HuH-7 (cell line): ENCODE measurements at regions not wholly inside any gene's neighbourhood (a gene's known extent, or its start where the extent isn't known, plus 50 kb on each side); places are given as distances from the start of the nearest gene placed in this dataset.
"Not testable (repeated sequence)": the region's sequence is repeated elsewhere in the genome, so short reads cannot be mapped to it uniquely, and the experiment has no call there.

Experiments used
- DNase-seq: peaks from one replicate; pipeline ENCODE4 v3.0.0; 2011; ENCODE audit warnings: low spot score

DNA sequence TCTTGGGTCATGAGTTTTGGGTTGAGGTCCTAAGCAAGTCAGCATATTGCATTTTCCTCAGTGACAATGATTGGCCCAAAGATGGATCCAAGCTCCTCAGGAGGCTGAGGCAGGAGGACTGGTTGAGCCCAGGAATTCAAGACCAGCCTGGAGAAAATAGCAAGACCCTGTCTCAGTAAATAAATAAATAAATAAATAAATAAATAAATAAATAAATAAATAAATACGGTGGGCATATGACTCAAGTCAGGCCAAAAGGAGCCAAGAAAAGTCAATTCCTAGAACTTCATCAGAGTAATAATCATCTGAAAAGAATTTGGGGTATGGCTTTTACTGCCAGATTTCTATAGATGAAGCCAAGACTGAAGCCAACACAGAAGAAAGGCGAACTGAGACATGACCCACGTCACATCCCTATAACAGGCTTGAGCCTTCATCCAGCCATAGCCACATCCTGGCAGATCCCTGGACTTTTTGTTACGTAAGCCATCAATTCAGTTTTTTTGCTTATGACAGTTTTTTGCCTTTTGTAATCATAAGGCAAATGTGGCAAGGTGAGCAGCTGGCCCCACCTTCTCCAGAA lies 88.5 kb upstream of the NFASC start:
- DNase-seq, result no peak

DNA sequence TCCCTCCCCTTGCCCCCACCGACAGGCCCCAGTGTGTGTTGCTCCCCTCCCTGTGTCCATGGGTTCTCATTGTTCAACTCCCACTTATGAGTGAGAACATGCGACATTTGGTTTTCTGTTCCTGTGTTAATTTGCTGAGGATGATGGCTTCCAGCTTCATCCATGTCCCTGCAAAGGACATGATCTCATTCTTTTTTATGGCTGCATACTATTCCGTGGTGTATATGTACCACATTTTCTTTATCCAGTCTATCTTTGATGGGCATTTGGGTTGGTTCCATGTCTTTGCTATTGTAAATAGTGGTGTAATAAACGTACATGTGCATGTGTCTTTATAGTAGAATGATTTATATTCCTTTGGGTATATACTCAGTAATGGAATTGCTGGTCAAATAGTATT lies 85.6 kb upstream of the NFASC start:
- not testable (repeated sequence) for DNase-seq

DNA sequence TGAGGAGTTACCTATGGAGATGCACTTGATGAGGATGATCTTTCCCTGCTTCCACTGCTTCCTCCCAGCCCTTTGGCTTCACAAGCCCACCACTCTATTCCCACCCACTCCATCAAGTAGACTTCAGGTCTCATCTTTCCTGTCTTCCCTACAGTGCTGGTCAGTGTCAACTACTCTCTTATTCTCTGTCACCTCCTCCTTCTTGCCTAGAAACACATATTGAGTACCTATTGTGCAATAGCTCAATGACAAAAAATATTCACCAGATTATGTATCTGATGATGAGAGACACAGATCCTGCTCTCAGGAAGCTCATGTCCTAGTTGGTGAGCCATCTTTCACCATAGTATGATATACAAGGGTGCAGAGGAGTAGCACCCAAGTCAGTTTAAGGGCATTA lies 82.2 kb upstream of the NFASC start:
- no peak for DNase-seq

DNA sequence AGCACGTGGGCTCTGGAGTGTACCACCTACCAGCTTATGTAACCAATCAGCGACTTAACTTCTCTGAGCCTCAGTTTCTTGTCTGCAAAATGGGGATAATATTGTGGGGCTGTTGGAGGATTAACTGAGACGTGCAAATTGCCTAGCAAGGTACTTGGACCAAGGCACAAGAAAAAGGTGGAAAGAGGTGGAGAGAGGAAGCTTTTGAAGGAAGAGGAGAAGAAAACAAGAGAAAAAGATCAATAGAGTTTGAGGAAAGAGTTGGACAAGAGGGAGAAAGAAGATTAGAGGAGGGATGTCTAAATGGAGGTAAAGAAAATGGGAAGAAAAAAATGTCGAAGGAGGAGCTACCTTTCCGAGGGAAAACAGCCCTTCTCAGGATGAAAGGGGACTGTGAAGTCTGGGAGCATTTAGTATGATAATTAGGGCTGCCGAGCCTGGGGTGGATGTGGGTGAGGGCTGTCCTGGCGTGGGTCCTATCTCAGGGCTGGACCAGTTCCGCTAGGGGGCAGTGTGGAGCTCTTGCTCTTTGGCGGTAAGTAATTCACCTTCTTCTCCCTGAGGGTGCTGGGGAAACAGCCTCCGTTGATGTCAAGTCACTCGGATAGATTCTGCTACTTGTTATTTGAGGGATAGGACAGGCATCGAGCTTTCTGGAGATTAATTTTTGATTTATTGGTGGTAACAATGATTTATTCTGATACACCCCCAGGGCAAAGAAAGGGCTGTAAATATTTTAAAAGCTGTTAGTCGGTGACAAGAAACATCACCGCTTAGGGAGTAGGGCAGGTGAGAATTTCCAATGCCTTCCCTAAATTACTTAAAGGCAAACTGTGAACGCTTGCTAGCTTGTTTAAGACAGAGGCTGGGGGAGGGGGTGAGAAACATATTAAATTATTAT lies 79.0 kb upstream of the NFASC start:
- peak; percentile 70 for DNase-seq

DNA sequence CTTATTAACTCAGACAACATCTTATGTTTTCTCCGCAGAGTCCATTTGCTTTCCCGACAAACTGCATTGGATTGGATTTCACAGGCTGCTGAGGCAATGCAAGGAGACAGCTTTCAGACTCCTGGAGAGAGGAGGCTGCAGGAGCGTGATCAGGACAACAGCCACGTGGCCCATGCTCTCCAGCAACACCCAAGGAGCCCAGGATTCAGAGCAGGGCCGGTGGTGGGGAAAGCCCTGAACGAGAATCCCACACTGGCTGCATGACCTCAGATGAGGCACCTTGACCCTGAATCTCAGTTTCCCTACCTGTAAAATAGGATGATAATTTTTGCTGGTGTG lies 78.3 kb upstream of the NFASC start:
- DNase-seq, result no peak

DNA sequence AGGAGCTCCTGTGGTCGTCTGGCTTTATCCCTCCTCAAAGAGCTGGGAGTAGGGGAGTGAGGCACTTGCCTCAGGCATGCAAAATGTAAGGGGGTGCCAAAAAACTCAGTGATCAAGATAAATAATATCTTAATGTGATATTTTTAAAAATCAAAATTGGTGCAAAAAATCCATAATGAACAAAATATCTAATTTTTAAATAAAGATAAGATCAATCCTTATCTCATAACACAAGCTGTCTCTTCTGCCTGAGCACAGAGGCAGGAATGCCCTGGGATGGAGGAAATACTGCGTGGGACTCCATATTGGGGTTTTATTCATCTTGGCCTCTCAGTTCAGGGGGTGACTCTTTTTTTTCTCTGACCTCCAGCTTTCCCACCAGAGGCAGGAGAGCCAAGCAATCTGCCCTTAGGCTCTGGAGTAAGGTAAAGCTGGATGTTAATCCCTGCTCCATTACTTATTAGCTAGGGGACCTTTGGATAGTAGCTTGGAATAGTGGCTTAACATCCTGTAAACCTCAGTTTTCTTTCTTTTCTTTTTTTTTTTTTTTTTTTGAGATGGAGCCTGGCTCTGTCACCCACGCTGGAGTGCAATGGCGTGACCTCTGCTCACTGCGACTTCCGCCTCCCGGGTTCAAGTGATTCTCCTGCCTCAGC lies 77.3 kb upstream of the NFASC start:
- no peak for DNase-seq

DNA sequence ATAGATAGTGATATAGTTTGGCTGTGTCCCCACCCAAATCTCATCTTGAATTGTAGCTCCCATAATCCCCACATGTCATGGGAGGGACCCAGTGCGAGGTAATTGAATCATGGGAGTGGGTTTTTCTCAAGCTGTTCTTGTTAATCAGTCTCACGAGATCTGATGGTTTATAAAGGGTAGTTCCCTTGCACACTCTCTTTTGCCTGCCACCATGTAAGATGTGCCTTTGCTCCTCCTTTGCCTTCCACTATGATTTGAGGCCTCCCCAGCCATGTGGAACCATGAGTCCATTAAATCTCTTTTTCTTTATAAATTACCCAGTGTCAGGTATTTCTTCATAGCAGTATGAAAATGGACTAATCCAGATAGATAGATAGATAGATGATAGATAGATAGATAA lies 73.8 kb upstream of the NFASC start:
- not testable (repeated sequence) for DNase-seq

DNA sequence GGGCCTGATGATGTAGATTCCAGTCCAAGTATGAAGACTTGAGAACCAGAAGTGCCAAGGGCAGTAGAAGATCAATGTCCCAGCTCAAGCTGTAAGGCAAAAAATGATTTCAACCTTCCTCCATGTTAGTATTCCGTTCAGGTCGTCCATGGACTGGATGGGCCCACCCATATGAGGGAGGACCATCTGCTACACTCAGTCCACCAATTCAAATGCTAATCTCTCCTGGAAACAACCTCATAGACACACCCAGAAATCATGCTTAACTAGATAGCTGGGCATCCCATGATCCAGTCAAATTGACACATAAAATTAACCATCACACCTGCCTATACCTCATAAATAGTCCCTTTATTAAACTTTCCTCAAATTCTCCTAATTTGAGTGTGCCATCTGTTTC lies 73.3 kb upstream of the NFASC start:
- DNase-seq, result no peak

DNA sequence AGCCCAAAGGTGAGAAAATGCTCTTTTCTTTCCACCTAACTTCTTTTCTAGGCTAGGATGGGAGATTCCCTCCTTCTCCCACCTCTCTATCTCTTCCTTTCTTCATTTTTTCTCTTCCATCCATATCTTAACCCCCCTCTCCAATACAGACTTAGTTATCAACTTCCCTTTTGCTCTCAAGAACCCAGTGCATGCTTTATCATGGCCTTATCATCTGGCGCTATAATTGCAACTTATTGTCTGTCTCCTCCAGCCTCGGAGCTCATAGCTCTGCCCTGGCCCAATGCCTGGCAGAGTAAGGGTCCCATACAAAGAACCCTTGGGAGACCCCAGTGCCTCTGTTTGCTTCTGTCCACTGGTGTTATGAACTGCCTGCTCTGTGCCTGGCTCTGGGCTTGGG lies 71.0 kb upstream of the NFASC start:
- no peak for DNase-seq

DNA sequence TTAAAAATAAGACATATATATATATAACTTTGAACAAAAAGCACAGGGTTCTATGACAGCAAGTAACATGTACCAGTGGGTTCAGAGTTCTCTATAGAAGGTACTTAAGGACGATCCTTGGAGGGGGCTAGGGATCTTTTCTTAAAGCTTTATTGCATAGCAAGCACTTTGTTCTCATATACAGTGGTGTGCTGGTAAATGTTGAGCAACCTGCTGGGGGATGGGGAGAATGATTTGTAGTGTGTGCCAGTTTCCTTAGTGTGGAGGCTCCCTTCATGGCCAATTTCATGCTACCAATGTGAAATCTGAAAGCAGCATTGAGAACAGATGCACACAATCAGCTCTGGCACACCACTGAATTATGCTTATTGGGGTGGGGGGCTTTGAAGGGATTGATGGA lies 69.5 kb upstream of the NFASC start:
- DNase-seq, result no peak

DNA sequence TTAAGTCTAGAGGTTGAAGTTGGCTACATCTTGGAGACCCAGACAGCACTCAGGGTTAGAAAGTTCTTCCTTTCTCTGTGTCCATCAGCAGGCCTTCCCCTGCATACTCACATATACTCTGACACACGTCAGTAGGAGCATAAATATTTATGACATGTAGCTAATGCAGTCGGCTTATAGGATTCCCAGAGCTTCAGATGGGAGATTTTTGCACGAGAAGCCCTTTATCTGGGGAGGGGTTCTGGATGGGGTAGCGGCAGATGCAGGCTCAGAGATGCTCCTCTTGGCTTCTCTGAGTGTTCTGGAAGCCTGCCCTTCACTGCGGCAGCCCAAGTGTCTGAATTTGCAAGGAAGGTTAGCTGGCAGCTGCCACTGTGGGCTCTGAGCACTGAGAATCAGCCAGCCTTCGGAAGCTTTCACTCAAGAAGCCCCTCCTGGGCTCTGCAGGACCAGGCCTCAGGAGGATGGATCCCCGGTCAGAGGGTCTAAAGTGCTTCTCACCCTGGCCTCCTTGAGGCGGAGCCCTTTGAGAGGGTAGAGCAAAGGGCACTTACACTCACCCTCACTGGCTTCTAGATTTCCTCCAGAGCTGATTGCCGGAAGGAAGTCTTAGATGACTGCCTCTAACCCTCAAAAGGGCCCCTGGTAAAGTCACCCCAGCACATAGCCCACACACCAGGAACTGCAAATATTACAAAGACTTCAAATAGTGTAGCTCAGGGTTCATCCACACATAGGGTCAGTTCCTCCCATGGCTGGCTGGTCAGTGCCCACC lies 68.1 kb upstream of the NFASC start:
- DNase-seq, result no peak

DNA sequence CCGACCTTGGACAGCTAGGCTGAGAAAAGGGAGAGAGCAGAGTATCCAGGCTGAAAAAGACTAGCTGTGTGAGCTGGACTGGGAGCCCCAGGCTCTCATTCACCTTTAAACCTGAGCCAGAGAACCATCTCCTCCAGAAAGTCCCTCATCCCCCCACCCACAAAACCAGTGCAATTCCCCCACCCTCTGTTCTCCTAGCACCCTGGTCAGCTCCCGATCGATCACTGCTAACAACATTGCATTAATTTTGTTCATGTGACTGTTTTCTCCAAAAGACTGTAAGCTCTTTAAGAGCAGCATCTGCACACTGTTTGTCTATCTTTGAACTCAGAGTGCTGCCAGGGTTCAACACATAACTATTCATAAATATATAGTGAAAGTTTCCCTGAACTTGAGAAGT lies 67.1 kb upstream of the NFASC start:
- no peak for DNase-seq

DNA sequence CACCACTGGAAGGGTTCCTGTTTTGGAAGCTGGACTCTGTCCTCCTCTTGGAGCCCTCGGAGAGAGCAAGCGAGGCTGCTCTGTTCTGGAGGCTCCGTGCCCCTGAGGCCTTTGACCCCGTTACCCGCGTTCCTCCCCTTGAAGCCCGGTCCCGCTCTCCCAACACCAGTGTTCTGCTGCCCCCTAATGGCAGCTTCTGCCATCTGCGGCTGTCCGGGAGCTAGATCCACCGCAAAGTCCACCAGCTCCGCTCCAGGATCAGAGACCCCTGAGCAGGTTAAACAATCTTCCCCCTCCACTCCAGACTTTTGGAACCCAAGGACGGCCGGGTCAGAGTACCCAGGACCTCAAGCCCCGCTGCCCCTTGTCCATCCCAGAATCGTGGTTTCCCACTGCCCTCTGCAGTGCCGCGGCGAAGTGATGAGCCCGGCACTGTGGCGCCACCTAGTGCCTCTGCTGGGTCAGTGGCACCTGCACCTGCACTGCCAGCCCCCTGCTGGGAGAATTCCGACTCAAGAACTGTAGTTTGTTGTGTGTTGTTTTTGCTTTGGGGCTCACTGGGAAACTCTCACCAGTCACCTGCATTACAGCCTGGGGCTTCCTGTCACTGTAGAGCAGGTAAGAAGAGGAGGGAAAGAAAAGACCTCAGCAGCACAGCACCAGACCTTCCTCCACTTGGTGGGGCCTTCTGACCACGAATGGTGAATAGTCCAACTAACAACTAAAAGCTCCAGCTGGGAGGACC lies 63.5 kb upstream of the NFASC start:
- peak; percentile 86 for DNase-seq

DNA sequence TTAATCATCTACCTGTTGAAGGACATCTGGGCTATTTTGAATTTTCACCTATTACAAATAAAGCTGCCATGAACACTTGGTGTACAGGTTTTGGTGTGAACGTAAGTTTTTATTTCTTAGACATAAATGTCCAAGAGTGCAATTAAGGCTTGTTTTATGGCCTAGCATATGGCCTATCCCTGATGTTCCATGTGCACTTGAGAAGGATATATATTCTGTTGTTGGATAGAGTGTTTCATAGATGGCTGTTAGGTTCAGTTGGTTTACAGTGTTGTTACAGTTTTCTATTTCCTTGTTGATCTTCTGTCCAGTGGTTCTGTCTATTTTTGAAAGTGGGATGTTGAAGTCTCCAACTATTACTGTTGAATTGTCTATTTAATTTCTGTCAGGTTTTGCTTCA lies 61.2 kb upstream of the NFASC start:
- no peak for DNase-seq

DNA sequence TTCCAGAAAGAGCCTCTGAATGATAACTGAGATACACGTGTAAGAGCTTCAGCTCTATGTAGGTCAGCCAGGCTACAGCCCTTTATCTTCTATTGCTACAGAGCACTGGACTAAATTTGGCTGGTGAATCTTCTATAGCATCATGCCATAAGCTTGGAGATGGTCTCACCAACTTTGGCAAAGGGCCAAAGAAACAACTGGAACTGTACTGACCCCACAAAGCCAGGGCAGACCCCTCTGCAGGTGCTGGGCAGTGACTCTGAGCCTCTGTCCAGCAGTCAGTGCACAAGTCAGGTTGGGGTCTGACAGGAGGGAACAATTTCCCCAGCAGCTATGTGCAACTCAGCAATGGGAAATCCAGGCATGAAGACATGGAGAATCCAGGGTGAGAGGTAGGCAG lies 57.8 kb upstream of the NFASC start:
- DNase-seq, result no peak

DNA sequence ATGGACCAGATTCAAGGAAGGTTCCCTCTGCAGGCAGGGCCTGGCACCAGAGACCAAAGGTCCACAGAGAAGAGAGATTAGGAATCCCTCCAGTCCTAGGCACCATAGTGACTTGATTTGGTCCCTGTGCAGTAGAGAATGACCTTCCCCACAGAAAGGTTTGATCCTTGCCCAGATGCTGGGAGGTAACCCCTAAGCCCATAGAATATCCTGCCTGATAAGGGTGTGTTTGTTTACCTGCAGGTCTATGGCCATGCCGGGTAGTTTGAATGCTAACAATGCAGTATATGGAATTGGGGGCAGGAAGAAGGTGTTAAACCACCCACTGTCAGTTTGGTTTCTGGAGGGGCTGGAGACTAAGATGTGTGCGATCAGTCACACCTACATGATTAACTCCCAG lies 57.1 kb upstream of the NFASC start:
- DNase-seq, result no peak

DNA sequence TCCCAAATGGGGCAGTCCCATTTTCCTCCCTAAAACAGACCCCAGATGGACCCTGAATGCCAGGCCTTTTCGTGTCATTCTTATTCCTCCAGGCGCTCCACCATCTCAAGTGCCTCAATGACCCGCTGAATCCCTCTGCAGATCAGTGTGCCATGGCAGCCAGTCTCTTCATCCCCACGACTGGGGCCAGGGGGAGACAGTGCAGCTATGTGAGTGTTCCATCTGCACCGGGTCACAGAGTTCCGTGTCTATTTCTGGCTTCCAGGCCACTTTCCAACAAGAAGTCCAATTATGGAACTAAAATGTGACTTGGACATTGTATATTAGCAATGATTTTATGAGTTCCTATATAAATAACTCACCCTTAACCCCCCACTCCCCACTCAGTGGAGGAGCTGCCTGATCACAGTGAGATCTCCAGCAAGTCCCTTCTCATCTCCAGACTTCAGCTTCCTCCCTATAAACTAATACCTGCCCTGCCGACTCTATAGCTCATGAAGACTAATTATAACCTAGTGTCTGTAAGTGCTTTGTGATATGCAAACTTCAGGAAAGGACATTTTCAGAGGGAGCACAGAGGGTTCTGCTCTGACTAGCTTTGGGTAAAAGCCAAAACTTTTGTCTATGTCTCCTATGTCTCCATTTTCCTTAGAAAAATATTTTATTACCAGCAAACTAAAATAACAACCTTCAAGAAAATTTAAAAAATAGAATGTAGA lies 56.3 kb upstream of the NFASC start:
- DNase-seq, result no peak

DNA sequence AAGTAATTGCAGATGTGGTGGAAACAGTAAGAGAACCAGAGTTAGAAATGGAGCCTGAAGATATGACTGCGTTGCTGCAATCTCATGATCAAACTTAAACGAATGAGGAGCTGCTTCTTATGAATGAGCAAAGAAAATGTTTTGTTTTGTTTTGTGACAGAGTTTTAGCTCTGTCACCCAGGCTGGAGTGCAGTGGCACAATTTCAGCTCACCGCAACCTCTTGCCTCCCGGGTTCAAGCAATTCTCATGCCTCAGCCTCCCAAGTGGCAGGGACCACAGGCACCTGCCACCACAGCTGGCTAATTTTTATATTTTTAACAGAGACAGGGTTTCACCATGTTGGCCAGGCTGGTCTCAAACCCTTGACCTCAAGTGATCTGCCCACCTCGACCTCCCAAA lies 53.3 kb upstream of the NFASC start:
- DNase-seq, result no peak

DNA sequence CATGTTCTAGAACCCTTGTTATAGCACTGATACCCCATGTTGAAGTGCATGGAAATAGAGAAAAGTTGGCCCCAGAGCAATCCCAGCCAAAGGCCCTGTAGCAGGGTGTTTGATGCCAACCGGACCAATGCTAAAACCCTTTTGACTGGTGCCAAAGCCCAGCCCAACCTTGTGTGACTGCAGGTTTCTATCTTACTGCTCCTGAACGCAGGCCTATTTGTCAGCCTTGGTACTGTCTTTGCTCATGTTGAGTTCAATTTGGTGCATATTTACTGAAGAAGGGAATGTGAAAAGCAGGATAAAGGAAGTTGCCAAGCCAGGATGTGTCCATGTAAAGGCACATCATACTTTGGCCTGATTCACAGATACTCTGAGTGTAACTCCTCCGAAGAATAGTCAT lies 51.7 kb upstream of the NFASC start:
- DNase-seq, result no peak

DNA sequence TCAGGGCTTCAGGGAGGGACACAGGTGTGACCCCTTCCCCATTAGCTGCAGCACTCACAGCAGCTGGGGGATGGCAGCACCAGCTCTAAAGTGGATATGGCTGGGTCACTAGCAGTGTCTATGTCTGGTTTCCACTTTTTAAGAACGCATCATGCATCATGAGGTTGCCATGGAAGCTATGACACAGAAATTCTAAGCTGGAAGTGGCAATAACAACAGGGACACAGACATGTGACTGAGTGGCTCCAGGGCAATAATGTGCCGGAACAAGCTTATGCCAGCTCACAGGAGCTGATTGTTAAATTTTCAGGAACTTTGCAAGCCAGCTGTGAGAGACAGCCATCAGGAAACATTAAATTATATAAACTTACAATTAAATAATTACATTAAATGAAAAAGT lies 51.2 kb upstream of the NFASC start:
- DNase-seq, result no peak
